ENCODE measurements at regions not wholly inside any gene's neighbourhood (a gene's known extent, or its start where the extent isn't known, plus 50 kb on each side); places are given as distances from the start of the nearest gene placed in this dataset.

- no peaks in the 10 kb centered on the region for H3K36me3 ChIP-seq
- WGBS (ENCODE audit: insufficient coverage, low coverage, low lambda C conversion rate, missing lambda C conversion rate), result 82% methylated on average over 3 of the region's 3 CpGs
- H3K4me3 ChIP-seq, result no peak overlapping the region
- peaks cover 0 to 4% of the 10 kb centered on the region in 2 donors for H3K27me3 ChIP-seq
- intact Hi-C loops (cut with DNase I), result no loop called here
- no peaks in the 10 kb centered on the region for H3K9me3 ChIP-seq
- TF ChIP-seq CTCF (IDR thresholded peaks at IDR 0.05) (no peak), POLR2A (IDR thresholded peaks at IDR 0.05) (no peak)
- no peak overlapping the region for H3K27ac ChIP-seq
- DNase-seq (no peak), ATAC-seq (no peak)
- no peaks in the 10 kb centered on the region for H3K4me1 ChIP-seq
These were observed 370.3 kb downstream of the DAD1 start for GRCh38 chr14:22218728-22219127.

- H3K27ac ChIP-seq, result no peak overlapping the region
- no peaks in the 10 kb centered on the region for H3K27me3 ChIP-seq
- TF ChIP-seq POLR2A (IDR thresholded peaks at IDR 0.05) (no peak), CTCF (IDR thresholded peaks at IDR 0.05) (no peak)
- no peaks in the 10 kb centered on the region for H3K4me1 ChIP-seq
- no peak for ATAC-seq
- H3K4me3 ChIP-seq, result no peak overlapping the region
- intact Hi-C loops (cut with DNase I), result no loop called here
- WGBS (ENCODE audit: insufficient coverage, low coverage, low lambda C conversion rate, missing lambda C conversion rate), result 33% methylated on average over 3 of the region's 3 CpGs
- H3K36me3 ChIP-seq, result no peaks in the 10 kb centered on the region
- H3K9me3 ChIP-seq, result no peaks in the 10 kb centered on the region
- DNase-seq, result no peak
These were observed 375.9 kb downstream of the DAD1 start for GRCh38 chr14:22213120-22213519.

GRCh38 chr14:22210906-22211305 lies 378.1 kb downstream of the DAD1 start:
- TF ChIP-seq CTCF (IDR thresholded peaks at IDR 0.05) (no peak), POLR2A (IDR thresholded peaks at IDR 0.05) (no peak)
- 54% methylated on average over 1 of the region's 1 CpG for WGBS (ENCODE audit: insufficient coverage, low coverage, low lambda C conversion rate, missing lambda C conversion rate)
- intact Hi-C loops (cut with DNase I), result no loop called here

GRCh38 chr14:22210026-22210425 lies 379.0 kb downstream of the DAD1 start:
- intact Hi-C loops (cut with DNase I), result no loop called here
- Histone ChIP-seq H3K27me3 (no peaks in the 10 kb centered on the region), H3K4me3 (no peak overlapping the region), H3K9me3 (no peaks in the 10 kb centered on the region), H3K36me3 (no peaks in the 10 kb centered on the region), H3K27ac (no peak overlapping the region), H3K4me1 (no peaks in the 10 kb centered on the region)
- WGBS (ENCODE audit: insufficient coverage, low coverage, low lambda C conversion rate, missing lambda C conversion rate), result 20% methylated on average over 2 of the region's 2 CpGs
- no peak for DNase-seq
- no peak for TF ChIP-seq POLR2A (IDR thresholded peaks at IDR 0.05)
- no peak for TF ChIP-seq CTCF (IDR thresholded peaks at IDR 0.05)
- no peak for ATAC-seq

More at GRCh38 chr14:22210906-22211305, 378.1 kb downstream of the DAD1 start:
- H3K9me3 ChIP-seq, result no peaks in the 10 kb centered on the region
- no peaks in the 10 kb centered on the region for H3K27me3 ChIP-seq
- H3K36me3 ChIP-seq, result no peaks in the 10 kb centered on the region
- DNase-seq, result no peak
- no peak overlapping the region for H3K4me3 ChIP-seq
- no peak for ATAC-seq
- H3K27ac ChIP-seq, result no peak overlapping the region
- H3K4me1 ChIP-seq, result no peaks in the 10 kb centered on the region

GRCh38 chr14:22203036-22203435 lies 386.0 kb downstream of the DAD1 start:
- no peaks in the 10 kb centered on the region for H3K9me3 ChIP-seq
- no peaks in the 10 kb centered on the region for H3K4me1 ChIP-seq
- DNase-seq (no peak), ATAC-seq (no peak)
- H3K4me3 ChIP-seq, result no peak overlapping the region
- no peaks in the 10 kb centered on the region for H3K36me3 ChIP-seq
- no peak for TF ChIP-seq CTCF (IDR thresholded peaks at IDR 0.05)
- TF ChIP-seq POLR2A (IDR thresholded peaks at IDR 0.05), result no peak
- no peaks in the 10 kb centered on the region for H3K27me3 ChIP-seq
- no peak overlapping the region for H3K27ac ChIP-seq
- intact Hi-C loops (cut with DNase I), result no loop called here
- 52% methylated on average over 2 of the region's 5 CpGs for WGBS (ENCODE audit: insufficient coverage, low coverage, low lambda C conversion rate, missing lambda C conversion rate)
